ENCODE measurements at regions not wholly inside any gene's neighbourhood (a gene's known extent, or its start where the extent isn't known, plus 50 kb on each side); places are given as distances from the start of the nearest gene placed in this dataset.

DNA sequence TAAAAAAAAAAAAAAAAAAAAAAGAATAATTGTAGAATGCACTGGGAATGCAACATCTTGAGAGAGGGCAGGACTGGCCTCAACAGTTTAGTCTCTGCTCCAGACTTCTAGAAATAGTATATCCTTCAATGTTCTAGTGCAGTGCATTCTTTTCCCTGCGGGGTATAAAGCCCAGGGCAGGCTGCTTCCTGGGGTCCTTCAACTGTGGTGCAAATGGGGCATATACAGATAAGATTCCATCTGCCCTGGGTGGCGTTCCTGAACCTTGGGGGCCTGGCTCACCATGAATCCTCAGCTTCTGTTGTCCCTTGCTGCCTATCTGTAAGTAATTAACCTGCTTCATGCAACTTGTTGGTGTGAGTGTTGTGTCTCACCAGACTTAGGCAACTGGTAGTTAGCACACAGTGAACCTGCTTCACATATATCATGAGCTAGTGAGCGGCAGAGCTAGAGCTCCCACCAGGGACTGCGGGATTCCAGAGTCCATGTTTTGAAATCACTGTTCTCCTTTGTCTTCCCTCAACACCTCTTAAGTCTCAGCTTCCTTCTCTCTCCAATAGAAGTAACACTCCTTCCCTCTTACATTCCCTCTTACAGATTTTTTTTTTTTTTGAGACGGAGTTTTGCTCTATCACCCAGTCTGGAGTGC, 177.6 kb downstream of the SUDS3 start:
- TF ChIP-seq, protein P1, sequence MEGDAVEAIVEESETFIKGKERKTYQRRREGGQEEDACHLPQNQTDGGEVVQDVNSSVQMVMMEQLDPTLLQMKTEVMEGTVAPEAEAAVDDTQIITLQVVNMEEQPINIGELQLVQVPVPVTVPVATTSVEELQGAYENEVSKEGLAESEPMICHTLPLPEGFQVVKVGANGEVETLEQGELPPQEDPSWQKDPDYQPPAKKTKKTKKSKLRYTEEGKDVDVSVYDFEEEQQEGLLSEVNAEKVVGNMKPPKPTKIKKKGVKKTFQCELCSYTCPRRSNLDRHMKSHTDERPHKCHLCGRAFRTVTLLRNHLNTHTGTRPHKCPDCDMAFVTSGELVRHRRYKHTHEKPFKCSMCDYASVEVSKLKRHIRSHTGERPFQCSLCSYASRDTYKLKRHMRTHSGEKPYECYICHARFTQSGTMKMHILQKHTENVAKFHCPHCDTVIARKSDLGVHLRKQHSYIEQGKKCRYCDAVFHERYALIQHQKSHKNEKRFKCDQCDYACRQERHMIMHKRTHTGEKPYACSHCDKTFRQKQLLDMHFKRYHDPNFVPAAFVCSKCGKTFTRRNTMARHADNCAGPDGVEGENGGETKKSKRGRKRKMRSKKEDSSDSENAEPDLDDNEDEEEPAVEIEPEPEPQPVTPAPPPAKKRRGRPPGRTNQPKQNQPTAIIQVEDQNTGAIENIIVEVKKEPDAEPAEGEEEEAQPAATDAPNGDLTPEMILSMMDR (IDR thresholded peaks at IDR 0.05) = no peak
- TF ChIP-seq POLR2A (IDR thresholded peaks at IDR 0.05) (no peak), EP300 (IDR thresholded peaks at IDR 0.05) (no peak)
